ENCODE measurements at regions not wholly inside any gene's neighbourhood (a gene's known extent, or its start where the extent isn't known, plus 50 kb on each side); places are given as distances from the start of the nearest gene placed in this dataset.

DNA sequence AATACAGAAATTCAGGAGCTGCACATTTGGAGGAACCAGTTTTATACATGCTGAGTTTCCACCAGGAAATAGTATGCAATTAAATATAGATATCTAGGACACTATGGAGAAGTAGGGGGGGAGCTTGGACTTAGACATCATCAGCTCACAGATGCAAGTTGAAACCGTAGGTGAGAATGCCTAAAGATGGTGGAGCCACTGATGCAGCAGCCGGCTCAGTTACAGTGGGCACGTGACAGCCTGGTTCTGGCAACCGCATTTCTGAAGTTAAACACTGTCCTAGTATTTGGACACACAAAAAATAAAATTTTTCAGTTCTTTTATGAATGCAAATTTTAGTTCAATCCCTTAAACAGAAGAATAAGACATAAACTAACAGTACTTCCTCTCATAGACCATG lies 91.5 kb upstream of the FRY start (continued):
- TF ChIP-seq, protein P1, sequence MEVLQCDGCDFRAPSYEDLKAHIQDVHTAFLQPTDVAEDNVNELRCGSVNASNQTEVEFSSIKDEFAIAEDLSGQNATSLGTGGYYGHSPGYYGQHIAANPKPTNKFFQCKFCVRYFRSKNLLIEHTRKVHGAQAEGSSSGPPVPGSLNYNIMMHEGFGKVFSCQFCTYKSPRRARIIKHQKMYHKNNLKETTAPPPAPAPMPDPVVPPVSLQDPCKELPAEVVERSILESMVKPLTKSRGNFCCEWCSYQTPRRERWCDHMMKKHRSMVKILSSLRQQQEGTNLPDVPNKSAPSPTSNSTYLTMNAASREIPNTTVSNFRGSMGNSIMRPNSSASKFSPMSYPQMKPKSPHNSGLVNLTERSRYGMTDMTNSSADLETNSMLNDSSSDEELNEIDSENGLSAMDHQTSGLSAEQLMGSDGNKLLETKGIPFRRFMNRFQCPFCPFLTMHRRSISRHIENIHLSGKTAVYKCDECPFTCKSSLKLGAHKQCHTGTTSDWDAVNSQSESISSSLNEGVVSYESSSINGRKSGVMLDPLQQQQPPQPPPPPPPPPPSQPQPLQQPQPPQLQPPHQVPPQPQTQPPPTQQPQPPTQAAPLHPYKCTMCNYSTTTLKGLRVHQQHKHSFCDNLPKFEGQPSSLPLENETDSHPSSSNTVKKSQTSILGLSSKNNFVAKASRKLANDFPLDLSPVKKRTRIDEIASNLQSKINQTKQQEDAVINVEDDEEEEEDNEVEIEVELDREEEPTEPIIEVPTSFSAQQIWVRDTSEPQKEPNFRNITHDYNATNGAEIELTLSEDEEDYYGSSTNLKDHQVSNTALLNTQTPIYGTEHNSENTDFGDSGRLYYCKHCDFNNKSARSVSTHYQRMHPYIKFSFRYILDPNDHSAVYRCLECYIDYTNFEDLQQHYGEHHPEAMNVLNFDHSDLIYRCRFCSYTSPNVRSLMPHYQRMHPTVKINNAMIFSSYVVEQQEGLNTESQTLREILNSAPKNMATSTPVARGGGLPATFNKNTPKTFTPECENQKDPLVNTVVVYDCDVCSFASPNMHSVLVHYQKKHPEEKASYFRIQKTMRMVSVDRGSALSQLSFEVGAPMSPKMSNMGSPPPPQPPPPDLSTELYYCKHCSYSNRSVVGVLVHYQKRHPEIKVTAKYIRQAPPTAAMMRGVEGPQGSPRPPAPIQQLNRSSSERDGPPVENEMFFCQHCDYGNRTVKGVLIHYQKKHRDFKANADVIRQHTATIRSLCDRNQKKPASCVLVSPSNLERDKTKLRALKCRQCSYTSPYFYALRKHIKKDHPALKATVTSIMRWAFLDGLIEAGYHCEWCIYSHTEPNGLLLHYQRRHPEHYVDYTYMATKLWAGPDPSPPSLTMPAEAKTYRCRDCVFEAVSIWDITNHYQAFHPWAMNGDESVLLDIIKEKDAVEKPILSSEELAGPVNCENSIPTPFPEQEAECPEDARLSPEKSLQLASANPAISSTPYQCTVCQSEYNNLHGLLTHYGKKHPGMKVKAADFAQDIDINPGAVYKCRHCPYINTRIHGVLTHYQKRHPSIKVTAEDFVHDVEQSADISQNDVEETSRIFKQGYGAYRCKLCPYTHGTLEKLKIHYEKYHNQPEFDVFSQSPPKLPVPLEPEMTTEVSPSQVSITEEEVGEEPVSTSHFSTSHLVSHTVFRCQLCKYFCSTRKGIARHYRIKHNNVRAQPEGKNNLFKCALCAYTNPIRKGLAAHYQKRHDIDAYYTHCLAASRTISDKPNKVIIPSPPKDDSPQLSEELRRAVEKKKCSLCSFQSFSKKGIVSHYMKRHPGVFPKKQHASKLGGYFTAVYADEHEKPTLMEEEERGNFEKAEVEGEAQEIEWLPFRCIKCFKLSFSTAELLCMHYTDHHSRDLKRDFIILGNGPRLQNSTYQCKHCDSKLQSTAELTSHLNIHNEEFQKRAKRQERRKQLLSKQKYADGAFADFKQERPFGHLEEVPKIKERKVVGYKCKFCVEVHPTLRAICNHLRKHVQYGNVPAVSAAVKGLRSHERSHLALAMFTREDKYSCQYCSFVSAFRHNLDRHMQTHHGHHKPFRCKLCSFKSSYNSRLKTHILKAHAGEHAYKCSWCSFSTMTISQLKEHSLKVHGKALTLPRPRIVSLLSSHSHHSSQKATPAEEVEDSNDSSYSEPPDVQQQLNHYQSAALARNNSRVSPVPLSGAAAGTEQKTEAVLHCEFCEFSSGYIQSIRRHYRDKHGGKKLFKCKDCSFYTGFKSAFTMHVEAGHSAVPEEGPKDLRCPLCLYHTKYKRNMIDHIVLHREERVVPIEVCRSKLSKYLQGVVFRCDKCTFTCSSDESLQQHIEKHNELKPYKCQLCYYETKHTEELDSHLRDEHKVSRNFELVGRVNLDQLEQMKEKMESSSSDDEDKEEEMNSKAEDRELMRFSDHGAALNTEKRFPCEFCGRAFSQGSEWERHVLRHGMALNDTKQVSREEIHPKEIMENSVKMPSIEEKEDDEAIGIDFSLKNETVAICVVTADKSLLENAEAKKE (CRISPR knock-in tag; IDR thresholded peaks at IDR 0.05) = no peak
- TF ChIP-seq ZNF114 (CRISPR knock-in tag; IDR thresholded peaks at IDR 0.05) (no peak), JUNB (IDR thresholded peaks at IDR 0.05; ENCODE audit: unreplicated experiment) (no peak), REST (IDR thresholded peaks at IDR 0.05; ENCODE audit: unreplicated experiment) (no peak), ETS1 (IDR thresholded peaks at IDR 0.05) (no peak), CREB1 (CRISPR knock-in tag; IDR thresholded peaks at IDR 0.05; ENCODE audit: low read depth) (no peak), POLR2AphosphoS5 (IDR thresholded peaks at IDR 0.05; ENCODE audit: low read depth) (no peak), NANOG (IDR thresholded peaks at IDR 0.05; ENCODE audit: borderline replicate concordance) (no peak)

All from GM23338 (cell line).